GM19463 (cell line): ENCODE measurements at regions not wholly inside any gene's neighbourhood (a gene's known extent, or its start where the extent isn't known, plus 50 kb on each side); places are given as distances from the start of the nearest gene placed in this dataset.

Experiments used
- ATAC-seq: cut with Tn5 transposase; IDR thresholded peaks from one replicate; pipeline ENCODE4 v1.9.1; 2021; ENCODE audit warnings: mild to moderate bottlenecking, moderate library complexity; ENCODE audit not compliant: unreplicated experiment

GRCh38 chr7:55641273-55641691, 69.0 kb upstream of the VOPP1 start:
- peak; percentile 89 for ATAC-seq

- ATAC-seq, result no peak
Observed at GRCh38 chr7:55639640-55640039, 67.3 kb upstream of the VOPP1 start.

- ATAC-seq, result no peak
Observed at GRCh38 chr7:55629051-55629677, 56.9 kb upstream of the VOPP1 start.

- ATAC-seq, result no peak
Observed at GRCh38 chr7:55624813-55625212, 52.5 kb upstream of the VOPP1 start.

GRCh38 chr7:55623617-55624016, 51.3 kb upstream of the VOPP1 start:
- ATAC-seq, result no peak

- no peak for ATAC-seq
Observed at GRCh38 chr7:55622241-55622640, 49.9 kb upstream of the VOPP1 start.
